CD4-positive, alpha-beta T cell treated with Interleukin-17A for 4 hours (primary cell): ENCODE measurements at regions not wholly inside any gene's neighbourhood (a gene's known extent, or its start where the extent isn't known, plus 50 kb on each side); places are given as distances from the start of the nearest gene placed in this dataset.

Experiments
- DNase-seq: peaks from one replicate; pipeline ENCODE4 v3.0.0-alpha.2; 2020; ENCODE audit warnings: mixed read lengths

DNA sequence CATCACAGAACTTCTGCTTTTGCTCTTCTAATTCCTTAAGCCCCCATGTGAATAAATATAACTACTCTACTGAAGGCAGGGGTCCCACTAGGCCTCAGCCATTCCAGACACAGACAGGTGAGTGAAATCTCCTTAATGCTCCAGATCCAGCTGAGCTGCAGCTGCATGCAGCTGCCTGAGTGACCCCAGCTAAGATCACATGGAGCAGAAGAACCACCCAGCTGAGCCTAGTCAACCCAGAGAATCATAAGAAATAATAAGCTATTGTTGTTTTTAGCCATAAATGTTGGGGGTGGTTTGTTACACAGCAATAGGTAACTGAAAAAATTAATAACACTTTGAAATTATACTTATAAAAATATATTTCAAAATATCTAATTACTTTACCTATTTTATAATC lies 220.3 kb downstream of the SIPA1L2 start:
- no peak for DNase-seq

GRCh38 chr1:232407120-232407519 lies 222.8 kb downstream of the SIPA1L2 start:
- no peak for DNase-seq

GRCh38 chr1:232405781-232406180 lies 224.2 kb downstream of the SIPA1L2 start:
- no peak for DNase-seq

GRCh38 chr1:232404981-232405731 lies 224.8 kb downstream of the SIPA1L2 start:
- DNase-seq, result no peak

DNA sequence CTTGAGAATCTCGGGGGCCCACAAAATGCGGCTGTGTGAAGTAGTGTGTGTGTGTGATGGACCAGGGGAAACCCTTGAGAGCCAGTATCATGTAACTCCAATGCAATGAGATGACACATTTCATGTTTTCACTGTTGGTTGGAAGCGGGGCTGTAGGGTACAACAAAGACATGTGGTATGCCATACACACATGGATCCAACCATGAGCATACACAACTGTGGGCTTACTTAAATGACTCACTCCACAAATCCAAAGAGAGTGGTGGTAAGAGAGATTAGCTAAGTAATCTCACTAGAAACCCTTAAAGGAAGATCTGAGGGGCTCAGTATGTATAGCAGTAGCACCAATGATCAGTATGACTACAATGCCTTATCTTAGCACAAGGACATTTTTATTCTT lies 225.7 kb downstream of the SIPA1L2 start:
- DNase-seq, result no peak

DNA sequence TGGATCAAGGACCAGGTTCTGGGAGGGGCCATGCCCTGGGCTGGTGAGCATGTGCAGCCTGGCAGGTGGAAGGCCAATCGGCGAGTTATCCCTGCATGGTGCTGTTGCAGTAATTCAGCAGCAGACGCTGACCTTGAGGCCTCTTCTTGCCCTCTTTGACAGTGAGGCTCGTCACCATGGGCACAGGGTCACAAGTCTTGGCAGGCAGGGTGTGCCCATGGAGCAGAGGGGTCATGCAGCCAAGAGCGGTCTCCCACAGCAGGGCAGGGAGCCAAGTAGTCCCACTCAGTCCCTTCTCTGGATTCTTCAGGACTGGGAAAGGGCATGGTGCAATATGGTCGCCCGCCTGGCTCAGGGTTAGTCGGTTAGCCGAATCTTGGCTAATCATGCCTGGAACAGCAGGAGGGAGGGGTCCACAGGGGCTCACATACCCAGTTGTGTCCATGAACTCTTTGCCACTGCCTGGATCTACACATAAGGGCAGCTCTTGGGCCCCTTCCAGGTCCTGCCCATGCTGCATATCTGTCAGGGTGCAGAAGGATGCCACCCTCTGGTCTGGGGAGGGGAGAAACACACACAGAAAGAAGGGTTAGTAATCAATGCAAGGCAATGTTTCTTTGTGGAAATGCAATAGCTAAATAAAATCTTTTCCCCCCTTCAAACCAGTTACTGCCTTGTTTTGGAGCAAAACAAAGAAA lies 226.8 kb downstream of the SIPA1L2 start:
- no peak for DNase-seq

DNA sequence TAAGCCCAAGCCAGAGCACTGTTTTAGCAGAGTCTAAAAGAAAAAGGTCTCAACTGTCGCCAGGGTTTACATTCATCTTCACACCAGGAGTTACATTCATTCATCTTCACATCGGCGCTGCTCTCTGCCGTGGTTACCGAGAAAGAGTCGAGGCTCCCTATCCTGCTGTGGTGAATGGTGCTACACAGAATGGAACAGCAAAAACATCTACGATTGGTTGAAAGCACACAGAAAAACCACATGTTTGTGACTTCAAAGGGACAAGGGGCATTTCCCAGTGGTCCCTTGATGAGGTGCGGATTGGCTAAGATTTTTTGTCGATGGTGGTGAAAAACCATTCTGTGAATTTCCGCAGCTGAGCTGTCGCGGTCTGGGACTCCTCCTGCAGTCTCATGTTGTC lies 231.1 kb downstream of the SIPA1L2 start:
- no peak for DNase-seq

GRCh38 chr1:232393444-232394146 lies 236.3 kb downstream of the SIPA1L2 start:
- no peak for DNase-seq

GRCh38 chr1:232393010-232393409 lies 236.9 kb downstream of the SIPA1L2 start:
- no peak for DNase-seq

GRCh38 chr1:232390590-232390989 lies 239.3 kb downstream of the SIPA1L2 start:
- no peak for DNase-seq

GRCh38 chr1:232389744-232390143 lies 240.2 kb downstream of the SIPA1L2 start:
- DNase-seq, result no peak

DNA sequence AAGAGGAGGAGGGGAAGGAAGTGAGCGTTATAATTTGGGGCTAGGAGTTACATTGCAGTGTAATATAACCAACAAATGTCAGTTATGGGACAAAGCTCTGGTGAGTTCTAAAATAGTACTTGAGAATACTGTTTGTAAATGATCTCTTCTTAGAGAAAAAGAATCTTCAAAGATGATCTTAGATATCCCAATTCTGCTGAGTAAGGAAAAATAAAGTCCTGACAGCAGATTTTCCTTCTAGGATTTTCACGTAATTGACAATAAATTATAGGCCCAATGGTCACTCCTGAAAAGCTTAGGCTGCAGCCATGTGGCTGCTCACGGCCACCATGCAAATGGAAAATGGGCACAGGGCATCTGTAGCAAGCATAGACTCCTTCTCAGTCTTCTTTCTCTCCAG lies 241.6 kb downstream of the SIPA1L2 start:
- no peak for DNase-seq

GRCh38 chr1:232386721-232387510 lies 243.0 kb downstream of the SIPA1L2 start:
- DNase-seq, result no peak

GRCh38 chr1:232386294-232386693 lies 243.6 kb downstream of the SIPA1L2 start:
- DNase-seq, result no peak

DNA sequence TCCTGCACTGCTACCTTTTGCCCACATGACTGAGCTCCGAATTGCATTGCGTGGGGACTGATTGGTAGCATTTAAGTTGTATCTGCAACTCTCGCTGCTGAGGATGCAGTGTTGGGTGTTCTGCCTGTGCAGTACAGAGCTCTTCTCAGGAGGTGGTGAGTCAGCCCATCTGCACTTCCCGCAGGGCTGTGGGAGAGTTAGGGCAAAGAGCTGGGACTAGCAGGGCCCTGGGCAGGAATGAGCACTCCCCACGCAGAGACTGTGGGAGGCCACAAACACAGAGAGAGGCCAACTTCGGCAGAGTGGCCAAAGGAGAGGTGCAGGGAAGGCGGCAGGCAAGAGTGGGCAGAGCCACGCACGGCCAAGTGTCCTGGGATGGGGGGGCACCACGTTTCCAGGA lies 244.7 kb downstream of the SIPA1L2 start:
- no peak for DNase-seq

DNA sequence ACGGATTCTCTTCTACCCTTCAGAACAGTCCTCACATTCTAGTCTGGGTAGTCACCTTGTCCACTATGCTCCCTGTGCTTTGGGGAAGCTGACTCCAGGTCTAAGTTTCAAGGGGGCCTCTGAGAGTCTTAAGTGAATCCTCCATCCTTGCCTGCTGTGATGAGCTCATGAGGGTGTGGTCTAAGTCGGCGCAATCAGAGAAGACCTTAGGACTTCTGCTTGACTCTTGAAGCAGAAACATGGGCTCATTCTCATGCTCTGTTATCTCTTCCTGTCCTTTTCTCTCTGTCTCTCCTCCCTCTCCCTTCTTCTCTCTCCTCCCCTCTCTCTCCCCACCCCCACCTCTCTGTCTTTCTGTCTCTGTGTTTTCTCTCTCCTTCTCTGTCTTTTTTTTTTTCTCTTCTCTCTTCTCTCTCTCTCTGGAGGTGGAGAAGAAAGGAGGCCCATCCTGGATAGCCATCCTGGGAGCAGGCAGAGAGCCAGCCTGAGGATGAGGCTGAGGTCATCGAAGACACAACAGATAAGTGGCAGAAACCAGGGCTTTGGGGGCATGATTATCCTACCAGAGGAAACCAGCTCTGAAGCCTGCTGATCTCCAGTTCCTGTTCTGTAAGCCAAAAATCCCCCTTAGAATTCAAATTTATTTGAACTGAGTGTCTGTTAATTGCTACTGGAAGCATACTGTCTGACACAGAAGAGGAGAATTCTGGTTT lies 245.6 kb downstream of the SIPA1L2 start:
- no peak for DNase-seq

DNA sequence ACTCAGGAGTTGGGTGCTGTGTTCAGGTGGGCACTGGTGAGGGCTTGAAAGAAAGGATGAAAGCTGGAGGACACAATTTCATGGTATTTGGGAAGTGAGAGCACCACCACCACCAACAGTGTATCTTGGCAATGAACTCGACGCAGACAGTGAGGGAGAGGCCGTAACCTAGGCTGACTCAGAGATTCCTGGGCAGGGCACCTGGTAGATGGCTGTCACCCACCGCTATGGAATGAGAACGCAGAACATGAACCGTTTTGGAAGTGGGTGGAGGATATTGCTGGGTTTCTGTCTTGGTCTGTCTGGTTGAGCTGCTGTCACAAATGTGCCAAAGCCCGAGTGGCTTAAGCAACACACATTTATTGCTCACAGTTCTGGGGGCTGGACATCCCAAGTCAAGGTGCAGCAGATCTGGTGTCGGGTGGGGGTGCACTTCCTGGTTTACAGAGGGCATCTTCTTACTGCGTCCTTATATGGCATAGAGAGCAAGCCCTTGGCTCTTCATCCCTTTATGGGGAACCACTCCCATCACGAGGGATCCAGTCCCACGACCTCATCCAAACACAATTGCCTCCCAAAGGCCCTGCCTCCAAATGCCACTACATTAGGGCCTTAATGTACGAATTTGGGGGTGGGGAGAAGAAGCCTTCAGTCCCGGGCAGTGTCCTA lies 246.3 kb downstream of the SIPA1L2 start:
- no peak for DNase-seq

GRCh38 chr1:232382671-232383070 lies 247.3 kb downstream of the SIPA1L2 start:
- no peak for DNase-seq

DNA sequence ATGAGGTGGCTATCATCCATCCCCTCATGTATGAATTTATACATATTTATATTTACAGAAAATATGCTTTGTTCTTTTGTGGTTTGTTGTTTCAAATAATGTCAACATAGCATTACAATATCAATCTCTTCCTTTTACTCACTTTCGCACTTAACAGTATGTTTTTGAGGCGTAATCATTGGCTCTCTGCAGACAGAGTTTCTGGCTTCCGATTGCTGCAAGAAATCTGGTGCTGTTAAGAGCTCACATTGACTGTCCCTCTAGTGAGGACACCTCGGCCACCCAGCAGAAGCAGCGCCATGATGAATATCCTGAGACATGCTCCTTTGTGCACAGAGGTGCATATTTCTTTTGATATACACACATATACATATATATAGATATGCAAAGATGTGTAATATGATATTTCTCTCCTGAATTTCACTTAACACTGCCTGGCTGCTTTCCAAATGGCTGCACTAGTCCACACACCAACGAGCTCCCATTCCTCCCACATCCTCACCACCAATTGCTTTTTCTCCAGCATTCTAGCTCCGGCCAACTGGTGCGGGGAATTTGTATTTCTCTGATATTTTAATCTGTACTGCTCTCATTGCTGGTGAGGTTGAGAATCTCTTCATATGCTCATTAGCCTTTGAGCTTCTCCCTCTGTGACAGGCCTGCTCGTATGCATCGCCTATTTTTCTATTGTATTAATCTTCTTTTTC lies 248.4 kb downstream of the SIPA1L2 start:
- DNase-seq, result no peak

DNA sequence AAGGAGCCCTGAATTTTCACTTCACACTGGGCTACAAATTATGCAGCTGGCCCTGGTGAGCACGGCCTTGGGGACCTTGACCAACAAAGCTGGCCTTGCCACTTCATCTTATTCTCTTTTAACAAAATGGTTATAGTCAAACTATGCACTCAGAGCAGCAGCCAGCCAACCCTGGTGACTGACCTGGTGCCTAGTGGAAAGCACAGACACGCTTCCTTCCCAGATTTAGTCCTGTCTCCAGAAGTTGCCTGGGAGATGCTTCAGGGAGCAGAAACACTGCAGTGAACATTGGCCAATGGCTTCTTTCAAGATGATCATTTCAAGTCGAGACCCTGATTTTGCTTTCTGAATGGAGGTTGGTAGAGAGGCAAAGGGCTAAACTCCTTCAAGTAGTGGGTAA lies 249.3 kb downstream of the SIPA1L2 start:
- no peak for DNase-seq

DNA sequence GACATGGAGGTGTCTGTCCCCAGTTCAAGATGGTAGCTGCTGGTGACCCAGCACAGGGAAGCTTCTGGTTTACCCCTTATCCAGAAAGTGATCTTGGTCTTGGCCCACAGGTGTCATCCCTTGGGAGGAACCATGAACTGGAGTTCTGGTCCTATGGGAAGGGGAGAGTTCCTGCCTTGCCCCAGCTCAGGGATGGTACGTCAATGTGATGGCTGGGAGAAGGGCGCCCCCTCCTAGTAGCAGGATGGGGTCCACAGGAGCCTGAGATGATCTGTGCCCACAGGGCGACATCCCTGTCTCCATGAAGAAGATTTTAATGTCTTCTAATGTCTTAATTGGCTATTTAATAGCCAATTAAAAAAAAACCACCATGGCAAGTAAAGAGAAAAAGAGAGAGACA lies 249.8 kb downstream of the SIPA1L2 start:
- no peak for DNase-seq
